Activated CD8-positive, alpha-beta T cell treated with anti-CD3 and anti-CD28 coated beads for 36 hours (primary cell): ENCODE measurements at regions not wholly inside any gene's neighbourhood (a gene's known extent, or its start where the extent isn't known, plus 50 kb on each side); places are given as distances from the start of the nearest gene placed in this dataset.

Experiments used
- ATAC-seq: fragments of 200-7000 bp; cut with Tn5 transposase; one replicate; pipeline ENCODE4 v1.10.0; 2021; ENCODE audit warnings: mild to moderate bottlenecking, moderate library complexity
- CTCF ChIA-PET: fragments of 350-600 bp; sonication (Branson Sonifier 250); formaldehyde crosslinking; loops from one replicate; lab custom pipeline; 2021; ENCODE audit warnings: antibody characterized with exemption; lab: Charles Lee
- POLR2A ChIA-PET: fragments of 350-600 bp; sonication (Branson Sonifier 250); formaldehyde crosslinking; loops from one replicate; lab custom pipeline; 2021; ENCODE audit warnings: antibody characterized with exemption; lab: Charles Lee
- DNase-seq: peaks from one replicate; pipeline ENCODE4 v3.0.0-alpha.2; 2020
- H3K27ac Mint-ChIP-seq: one replicate; pipeline ENCODE4 v1.8.0; 2021; ENCODE audit warnings: mild to moderate bottlenecking, mixed read lengths
- H3K27me3 Mint-ChIP-seq: one replicate; pipeline ENCODE4 v1.8.0; 2021; ENCODE audit warnings: mixed read lengths
- H3K36me3 Mint-ChIP-seq: one replicate; pipeline ENCODE4 v1.8.0; 2021; ENCODE audit warnings: low read depth, mixed read lengths
- H3K4me1 Mint-ChIP-seq: one replicate; pipeline ENCODE4 v1.8.0; 2021; ENCODE audit warnings: low read depth, mixed read lengths
- H3K4me3 Mint-ChIP-seq: one replicate; pipeline ENCODE4 v1.8.0; 2021; ENCODE audit warnings: mild to moderate bottlenecking, moderate library complexity, mixed read lengths
- H3K9me3 Mint-ChIP-seq: one replicate; pipeline ENCODE4 v1.8.0; 2021; ENCODE audit warnings: mixed read lengths
- intact Hi-C: fragments of 100-400 bp; cut with micrococcal nuclease; formaldehyde crosslinking; loops from one replicate; pipeline ENCODE4 v1.10.0; 2022
- TF ChIP-seq, protein P1 (sequence below): fragments of 200-600 bp; IDR thresholded peaks from one replicate; pipeline ENCODE4 v1.8.0; 2022; ENCODE audit warnings: antibody characterized with exemption, mild to moderate bottlenecking

- TF ChIP-seq, protein P1, sequence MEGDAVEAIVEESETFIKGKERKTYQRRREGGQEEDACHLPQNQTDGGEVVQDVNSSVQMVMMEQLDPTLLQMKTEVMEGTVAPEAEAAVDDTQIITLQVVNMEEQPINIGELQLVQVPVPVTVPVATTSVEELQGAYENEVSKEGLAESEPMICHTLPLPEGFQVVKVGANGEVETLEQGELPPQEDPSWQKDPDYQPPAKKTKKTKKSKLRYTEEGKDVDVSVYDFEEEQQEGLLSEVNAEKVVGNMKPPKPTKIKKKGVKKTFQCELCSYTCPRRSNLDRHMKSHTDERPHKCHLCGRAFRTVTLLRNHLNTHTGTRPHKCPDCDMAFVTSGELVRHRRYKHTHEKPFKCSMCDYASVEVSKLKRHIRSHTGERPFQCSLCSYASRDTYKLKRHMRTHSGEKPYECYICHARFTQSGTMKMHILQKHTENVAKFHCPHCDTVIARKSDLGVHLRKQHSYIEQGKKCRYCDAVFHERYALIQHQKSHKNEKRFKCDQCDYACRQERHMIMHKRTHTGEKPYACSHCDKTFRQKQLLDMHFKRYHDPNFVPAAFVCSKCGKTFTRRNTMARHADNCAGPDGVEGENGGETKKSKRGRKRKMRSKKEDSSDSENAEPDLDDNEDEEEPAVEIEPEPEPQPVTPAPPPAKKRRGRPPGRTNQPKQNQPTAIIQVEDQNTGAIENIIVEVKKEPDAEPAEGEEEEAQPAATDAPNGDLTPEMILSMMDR, result no peak
- ATAC-seq, result no peak
- DNase-seq, result no peak
- H3K27ac Mint-ChIP-seq, result no peak overlapping the region
- no peaks in the 10 kb centered on the region for H3K27me3 Mint-ChIP-seq
- H3K4me1 Mint-ChIP-seq, result no peaks in the 10 kb centered on the region
- H3K4me3 Mint-ChIP-seq, result no peak overlapping the region
- intact Hi-C loops, result no loop called here
- ChIA-PET CTCF (no interaction called here), POLR2A (no interaction called here)
- H3K9me3 Mint-ChIP-seq, result no peaks in the 10 kb centered on the region
- H3K36me3 Mint-ChIP-seq, result no peaks in the 10 kb centered on the region
These were observed 375.1 kb downstream of the SPATA31D1 start for GRCh38 chr9:82363682-82364081.

GRCh38 chr9:82367016-82367415, 378.4 kb downstream of the SPATA31D1 start:
- POLR2A ChIA-PET, result no interaction called here

GRCh38 chr9:82367929-82368328, 379.4 kb downstream of the SPATA31D1 start:
- intact Hi-C loops, result no loop called here
- Mint-ChIP-seq H3K4me3 (no peak overlapping the region), H3K4me1 (no peaks in the 10 kb centered on the region), H3K27me3 (no peaks in the 10 kb centered on the region), H3K27ac (no peak overlapping the region), H3K9me3 (peaks cover 1% of the 10 kb centered on the region), H3K36me3 (no peaks in the 10 kb centered on the region)
- CTCF ChIA-PET, result no interaction called here
- TF ChIP-seq, protein P1, result no peak
- no peak for ATAC-seq
- POLR2A ChIA-PET, result no interaction called here
- DNase-seq, result no peak

More at GRCh38 chr9:82367016-82367415, 378.4 kb downstream of the SPATA31D1 start:
- CTCF ChIA-PET, result no interaction called here
- H3K4me3 Mint-ChIP-seq, result no peak overlapping the region
- no peak overlapping the region for H3K27ac Mint-ChIP-seq
- no peaks in the 10 kb centered on the region for H3K4me1 Mint-ChIP-seq
- ATAC-seq (no peak), DNase-seq (no peak)
- H3K27me3 Mint-ChIP-seq, result no peaks in the 10 kb centered on the region
- H3K36me3 Mint-ChIP-seq, result no peaks in the 10 kb centered on the region
- intact Hi-C loops, result no loop called here
- peaks cover 1% of the 10 kb centered on the region for H3K9me3 Mint-ChIP-seq
- TF ChIP-seq, protein P1, result no peak

DNA sequence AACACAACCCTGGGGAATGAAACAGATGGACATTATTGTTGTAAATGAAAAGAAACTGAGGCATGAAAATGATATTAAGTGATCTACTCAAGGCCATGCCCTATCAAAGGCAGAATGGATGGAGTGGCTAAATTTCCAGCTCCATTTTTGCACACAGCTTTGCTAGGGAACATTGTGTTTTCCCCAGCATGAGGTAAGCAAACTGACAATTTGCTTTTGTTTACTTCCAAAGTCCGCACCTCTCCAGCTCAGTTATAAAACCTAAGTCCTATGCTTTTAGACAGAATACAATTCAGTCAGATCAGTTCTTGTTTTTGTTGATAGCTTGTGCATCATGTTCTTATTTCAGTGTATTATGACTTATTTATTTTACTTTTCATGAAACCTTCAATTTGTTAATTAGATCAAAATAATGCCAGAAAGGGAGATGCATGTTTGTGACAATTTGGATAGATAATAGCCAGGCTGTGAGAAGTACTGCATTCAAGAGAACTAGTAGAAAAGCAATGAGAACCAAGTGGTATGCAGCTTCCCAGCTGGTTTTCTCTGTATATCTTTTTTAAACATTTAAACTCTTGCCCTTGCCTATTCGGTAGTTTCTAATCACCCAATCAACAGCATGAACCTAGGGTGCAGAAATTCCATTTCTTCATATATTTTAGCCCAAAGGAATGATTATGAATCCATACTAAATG, 380.8 kb downstream of the SPATA31D1 start:
- POLR2A ChIA-PET, result no interaction called here
- Mint-ChIP-seq H3K4me3 (no peak overlapping the region), H3K4me1 (no peaks in the 10 kb centered on the region), H3K27me3 (no peaks in the 10 kb centered on the region), H3K27ac (no peak overlapping the region), H3K36me3 (no peaks in the 10 kb centered on the region), H3K9me3 (peaks cover 3% of the 10 kb centered on the region)
- CTCF ChIA-PET, result no interaction called here
- ATAC-seq (no peak), DNase-seq (no peak)
- TF ChIP-seq, protein P1, result no peak
- intact Hi-C loops, result no loop called here

DNA sequence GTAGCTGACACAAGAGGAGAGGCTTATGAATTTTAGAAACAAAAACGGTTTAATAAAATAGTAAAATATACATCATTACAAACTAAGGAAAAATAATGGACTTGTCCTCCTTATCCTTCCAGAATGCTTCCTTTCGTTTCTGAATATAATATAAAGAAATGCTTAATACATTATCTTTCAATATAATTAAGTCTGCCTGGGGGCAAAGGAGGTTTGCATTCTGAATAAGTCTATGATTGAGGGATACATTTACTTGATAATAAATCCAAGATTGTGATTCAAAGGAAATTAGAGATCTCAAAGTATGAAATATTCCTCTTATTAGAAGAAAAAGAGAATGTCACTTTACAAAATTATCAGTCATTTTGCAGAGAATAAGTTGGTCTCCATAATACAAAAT, 386.5 kb downstream of the SPATA31D1 start:
- H3K9me3 Mint-ChIP-seq, result peaks cover 2% of the 10 kb centered on the region
- no peaks in the 10 kb centered on the region for H3K36me3 Mint-ChIP-seq
- no peak overlapping the region for H3K27ac Mint-ChIP-seq
- no peaks in the 10 kb centered on the region for H3K27me3 Mint-ChIP-seq
- ChIA-PET POLR2A (no interaction called here), CTCF (no interaction called here)
- H3K4me3 Mint-ChIP-seq, result no peak overlapping the region
- no peaks in the 10 kb centered on the region for H3K4me1 Mint-ChIP-seq
- ATAC-seq (no peak), DNase-seq (no peak)
- TF ChIP-seq, protein P1, result no peak
- intact Hi-C loops, result no loop called here
